Common myeloid progenitor, CD34-positive (primary cell): ENCODE measurements at regions not wholly inside any gene's neighbourhood (a gene's known extent, or its start where the extent isn't known, plus 50 kb on each side); places are given as distances from the start of the nearest gene placed in this dataset.

Experiments
- CTCF ChIA-PET: fragments of 350-600 bp; sonication (Branson Sonifier 250); formaldehyde crosslinking; loops from one replicate; lab custom pipeline; 2021; ENCODE audit warnings: antibody characterized with exemption; lab: Charles Lee
- POLR2A ChIA-PET: fragments of 350-600 bp; sonication (Branson Sonifier 250); formaldehyde crosslinking; loops from one replicate; lab custom pipeline; 2021; ENCODE audit warnings: antibody characterized with exemption; lab: Charles Lee
- DNase-seq, 3 donors: peaks; one replicate each; pipeline versions ENCODE4 v3.0.0 to v3.0.0-alpha.2; 2013
- H3K27ac ChIP-seq, 2 experiments: 1 replicate in 1 of 2; 2 replicates in 1 of 2; pipeline ENCODE4 v1.7.0; 2013; ENCODE audit warnings: inconsistent platforms in 2 of 2, low read length in 2 of 2, mild to moderate bottlenecking in 2 of 2, low read depth in 1 of 2, moderate library complexity in 1 of 2; ENCODE audit not compliant: severe bottlenecking in 2 of 2, insufficient read depth in 1 of 2, poor library complexity in 1 of 2
- H3K27me3 ChIP-seq, 5 experiments: replicated peaks in 2 of 5; 1 replicate in 3 of 5; 2 replicates in 2 of 5; pipeline versions ENCODE4 v1.6.1 to v1.7.0; 2013; ENCODE audit warnings: low read length in 4 of 5, mild to moderate bottlenecking in 2 of 5, moderate library complexity in 2 of 5, inconsistent platforms in 1 of 5; ENCODE audit not compliant: insufficient read depth in 5 of 5, control insufficient read depth in 4 of 5
- H3K36me3 ChIP-seq, 4 experiments: 1 replicate in 2 of 4; 2 replicates in 2 of 4; pipeline versions ENCODE4 v1.6.1 to v1.7.0; 2013; ENCODE audit warnings: low read length in 3 of 4, control low read depth in 1 of 4, mild to moderate bottlenecking in 1 of 4; ENCODE audit not compliant: control insufficient read depth in 4 of 4, insufficient read depth in 4 of 4
- H3K4me1 ChIP-seq, 4 experiments: 1 replicate in 3 of 4; 2 replicates in 1 of 4; pipeline versions ENCODE4 v1.6.1 to v1.7.1; 2013; ENCODE audit warnings: low read length in 3 of 4, mild to moderate bottlenecking in 3 of 4, control low read depth in 1 of 4, inconsistent platforms in 1 of 4, moderate library complexity in 1 of 4; ENCODE audit not compliant: control insufficient read depth in 4 of 4, insufficient read depth in 4 of 4; ENCODE audit errors: control extremely low read depth in 1 of 4
- H3K4me3 ChIP-seq, 7 experiments: 1 replicate in 4 of 7; 2 replicates in 3 of 7; pipeline versions ENCODE4 v1.5.1 to v1.7.0; 2013; ENCODE audit warnings: mild to moderate bottlenecking in 7 of 7, low read length in 6 of 7, moderate library complexity in 6 of 7, inconsistent platforms in 2 of 7, low read depth in 2 of 7, control low read depth in 1 of 7; ENCODE audit not compliant: insufficient read depth in 4 of 7, control insufficient read depth in 1 of 7; ENCODE audit errors: extremely low read depth in 1 of 7
- H3K9me3 ChIP-seq, 5 experiments: 1 replicate in 4 of 5; 2 replicates in 1 of 5; pipeline versions ENCODE4 v1.6.1 to v1.7.1; 2013; ENCODE audit warnings: low read length in 4 of 5, mild to moderate bottlenecking in 2 of 5, inconsistent platforms in 1 of 5, low read depth in 1 of 5, moderate library complexity in 1 of 5; ENCODE audit not compliant: control insufficient read depth in 4 of 5, insufficient read depth in 2 of 5; ENCODE audit errors: control extremely low read depth in 1 of 5
- WGBS: methylation state at CpG from one replicate; pipeline ENCODE4 v1.1.5; 2013; ENCODE audit not compliant: insufficient coverage; 5-methylcytosine and 5-hydroxymethylcytosine counted together

DNA sequence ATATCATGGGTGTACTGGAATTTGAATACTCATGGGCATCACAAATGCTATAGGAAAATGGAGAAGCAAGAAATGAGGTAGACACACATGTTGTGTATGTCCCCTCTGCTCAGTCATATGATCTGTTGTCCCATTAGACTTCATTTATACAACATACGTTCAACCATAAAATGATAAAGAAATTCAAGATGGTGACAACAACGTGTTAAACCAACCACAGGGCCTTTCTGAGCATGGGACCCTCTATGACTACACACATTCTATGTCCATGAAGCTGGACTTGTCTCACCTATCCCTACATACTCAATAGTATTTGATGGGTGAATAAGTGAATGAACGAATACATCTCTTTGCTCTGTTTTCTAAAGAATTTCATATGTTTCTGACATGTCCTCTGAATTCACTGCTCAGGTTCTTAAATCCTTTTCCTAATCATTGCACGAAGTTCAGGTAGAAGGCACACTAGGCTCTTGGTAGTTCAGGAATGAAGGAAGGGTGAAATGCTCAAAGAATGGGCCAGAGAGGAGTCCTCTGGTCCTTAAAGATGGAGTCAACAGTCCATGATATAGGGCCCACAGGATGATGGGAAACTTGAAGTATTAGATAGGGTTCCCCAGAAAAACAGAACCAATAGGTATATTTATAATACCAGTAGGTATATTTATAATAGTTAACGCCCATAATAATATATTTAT is 105.7 kb upstream of the PPM1H start:
- ChIA-PET POLR2A (no interaction called here), CTCF (no interaction called here)
- Histone ChIP-seq H3K4me3 (no peak overlapping the region), H3K9me3 (no peaks in the 10 kb centered on the region), H3K4me1 (no peaks in the 10 kb centered on the region), H3K27me3 (no peaks in the 10 kb centered on the region), H3K27ac (no peak overlapping the region), H3K36me3 (no peaks in the 10 kb centered on the region)
- no peak for DNase-seq
- WGBS: 100% methylated on average over 2 of the region's 5 CpGs

DNA sequence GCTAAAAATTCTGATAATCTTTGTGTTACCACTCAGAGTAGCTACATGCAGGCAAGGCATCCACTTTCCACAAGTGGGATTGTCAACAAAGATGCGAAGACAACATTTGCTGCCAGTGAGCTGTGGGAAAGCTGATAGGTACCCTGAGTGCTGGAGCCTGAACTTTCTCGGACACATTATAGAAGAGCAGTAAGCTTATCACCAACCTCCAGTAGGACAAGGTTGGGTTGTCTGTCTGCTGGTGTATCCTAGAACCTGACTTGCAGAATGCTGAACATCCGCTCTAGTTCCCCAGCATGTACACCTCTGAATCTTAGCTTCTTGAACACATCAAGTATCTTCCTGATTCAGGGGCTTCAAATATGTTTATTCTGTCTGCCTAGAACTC is 103.8 kb upstream of the PPM1H start:
- Histone ChIP-seq H3K27ac (no peak overlapping the region), H3K4me3 (no peak overlapping the region), H3K36me3 (no peaks in the 10 kb centered on the region), H3K4me1 (no peaks in the 10 kb centered on the region), H3K9me3 (peaks cover 0 to 3% (median 0%) of the 10 kb centered on the region in 5 experiments), H3K27me3 (no peaks in the 10 kb centered on the region)
- CTCF ChIA-PET: interaction anchor here (0.6 to 1.0 kb wide), 2 partner anchors 12 to 55 kb away, joined by 3 read pairs; no protein-coding TSS in a partner anchor
- POLR2A ChIA-PET: no interaction called here
- no peak for DNase-seq
- WGBS: 92% methylated on average over 2 of the region's 3 CpGs

DNA sequence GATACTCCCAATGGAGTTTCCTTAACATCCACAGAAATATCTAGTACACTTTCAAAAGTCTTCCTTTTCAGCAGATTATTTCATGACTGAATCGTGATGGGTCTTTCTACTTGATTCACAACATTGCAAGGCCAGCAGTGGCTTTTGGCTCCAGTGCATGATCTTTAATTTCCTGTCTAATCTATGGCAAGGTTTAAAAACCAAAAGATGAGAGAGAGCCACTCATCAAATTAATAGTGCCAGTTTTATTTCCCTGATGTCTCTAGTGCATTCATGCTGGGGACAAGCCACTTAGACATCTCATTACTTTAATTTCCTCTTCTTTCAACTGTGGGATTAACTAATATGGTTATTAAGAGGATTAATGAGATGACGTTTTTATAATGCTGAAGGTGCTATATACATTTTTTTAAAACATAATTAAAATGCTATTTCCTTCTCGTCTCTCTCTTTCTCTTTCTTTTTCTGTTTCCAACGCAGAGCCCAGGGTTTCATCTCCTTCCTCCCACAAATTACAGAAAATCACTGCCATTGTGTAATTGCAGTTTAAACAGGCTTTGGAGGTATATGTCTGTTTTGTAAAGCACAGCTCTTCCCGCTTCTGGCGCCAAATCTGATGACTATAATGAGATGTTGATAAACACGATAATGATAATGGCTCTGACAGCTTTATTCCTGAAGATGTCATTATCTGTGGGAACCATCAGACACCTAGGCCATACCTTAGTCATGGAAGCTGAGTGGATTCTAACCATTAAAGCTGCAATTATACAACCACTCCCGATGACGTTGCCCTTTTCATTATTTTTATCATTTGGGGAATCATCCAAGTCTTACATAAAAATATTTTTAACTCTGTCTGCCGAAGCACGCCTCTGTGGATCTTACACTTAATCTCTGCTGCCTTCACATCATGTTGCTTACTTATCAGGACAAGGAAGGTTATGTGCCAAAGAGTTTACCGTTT is 103.1 kb upstream of the PPM1H start:
- ChIA-PET POLR2A (no interaction called here), CTCF (interaction anchor here (0.6 to 1.0 kb wide), 2 partner anchors 12 to 54 kb away, joined by 3 read pairs; no protein-coding TSS in a partner anchor)
- no peak overlapping the region for H3K4me3 ChIP-seq
- peaks cover 0 to 5% (median 0%) of the 10 kb centered on the region in 5 experiments for H3K9me3 ChIP-seq
- H3K27ac ChIP-seq: no peak overlapping the region
- no peak for DNase-seq
- H3K4me1 ChIP-seq: no peaks in the 10 kb centered on the region
- no peaks in the 10 kb centered on the region for H3K36me3 ChIP-seq
- WGBS: 96% methylated on average over 7 of the region's 12 CpGs
- H3K27me3 ChIP-seq: no peaks in the 10 kb centered on the region

DNA sequence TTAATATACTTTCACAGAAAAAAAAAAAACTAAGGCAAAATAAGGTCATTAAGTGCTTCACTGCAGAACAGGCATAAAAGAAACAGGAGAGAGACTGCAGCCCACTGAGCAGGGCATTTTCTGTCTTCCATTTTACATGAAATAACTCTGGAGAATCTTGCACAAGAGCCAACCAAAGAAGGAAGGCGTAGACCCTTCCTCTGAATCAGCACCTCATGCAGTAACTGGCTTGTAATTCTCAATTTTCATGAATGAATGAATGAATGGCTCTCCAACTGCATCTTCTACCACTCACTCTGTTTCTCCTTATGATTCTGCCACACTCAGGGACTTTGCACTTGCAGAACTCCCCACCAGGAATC is 102.0 kb upstream of the PPM1H start:
- Histone ChIP-seq H3K4me1 (no peaks in the 10 kb centered on the region), H3K27me3 (no peaks in the 10 kb centered on the region), H3K36me3 (no peaks in the 10 kb centered on the region), H3K27ac (no peak overlapping the region), H3K9me3 (peaks cover 0 to 5% (median 0%) of the 10 kb centered on the region in 5 experiments), H3K4me3 (no peak overlapping the region)
- CTCF ChIA-PET: no interaction called here
- DNase-seq: no peak
- WGBS: 100% methylated on average over 1 of the region's 1 CpG
- POLR2A ChIA-PET: no interaction called here

DNA sequence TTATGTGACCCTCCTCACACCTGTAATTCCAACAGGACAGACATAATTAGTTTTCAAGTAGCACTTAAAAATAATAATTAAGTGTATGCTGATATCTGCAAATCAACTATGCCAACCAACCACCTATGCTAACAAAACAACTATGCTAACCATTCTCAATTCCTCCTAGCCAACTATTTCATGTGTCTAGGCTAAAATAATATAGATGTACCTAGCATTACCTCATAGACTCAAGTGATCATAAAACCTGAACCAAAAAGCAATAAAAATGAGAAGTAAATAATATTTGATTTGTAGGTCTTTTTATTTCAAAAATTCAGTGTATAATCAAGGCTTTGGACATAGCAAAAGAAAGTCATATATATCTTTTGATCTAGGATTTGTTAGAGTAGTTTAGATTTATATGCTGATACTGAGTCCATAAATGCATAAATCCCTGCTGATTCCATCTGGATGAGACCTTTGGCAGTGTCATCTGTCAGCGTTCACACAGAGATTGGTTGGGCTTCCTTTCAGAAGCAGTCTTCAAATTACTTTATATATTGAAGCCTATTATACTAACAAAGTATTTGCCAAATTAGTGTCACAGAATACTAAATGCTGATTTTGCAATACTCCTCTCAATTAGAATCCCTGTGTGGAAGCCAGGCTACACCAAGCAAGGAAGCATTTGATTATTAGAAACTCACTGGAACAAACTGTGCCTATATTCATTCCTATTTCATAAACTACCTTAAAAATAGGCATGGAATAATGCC is 101.4 kb upstream of the PPM1H start:
- WGBS: no CpG with 5 or more reads among the region's 1 CpG
- Histone ChIP-seq H3K9me3 (peaks cover 0 to 5% (median 0%) of the 10 kb centered on the region in 5 experiments), H3K4me3 (no peak overlapping the region), H3K27ac (no peak overlapping the region), H3K36me3 (no peaks in the 10 kb centered on the region), H3K4me1 (no peaks in the 10 kb centered on the region), H3K27me3 (no peaks in the 10 kb centered on the region)
- ChIA-PET CTCF (no interaction called here), POLR2A (no interaction called here)
- no peak for DNase-seq

DNA sequence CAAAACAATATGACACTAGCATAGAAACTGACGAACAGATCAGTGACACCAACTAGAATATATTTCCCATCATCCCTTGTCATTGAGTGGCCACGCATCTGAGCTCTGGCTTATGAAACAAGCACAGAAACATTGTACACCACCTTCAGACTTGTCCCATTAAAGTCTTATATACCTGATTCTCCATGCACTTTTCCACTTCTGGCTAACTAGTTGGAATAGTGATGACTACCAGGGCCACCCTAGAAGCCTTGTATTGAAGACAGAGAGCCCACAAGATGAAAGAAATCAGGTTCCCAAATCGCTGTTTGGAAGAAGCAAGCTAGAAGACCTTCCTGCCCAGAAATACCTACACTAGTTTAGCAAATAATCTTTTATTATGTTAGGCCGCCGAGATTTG is 99.7 kb upstream of the PPM1H start:
- CTCF ChIA-PET: interaction anchor here (1.5 kb wide), 1 partner anchor 13 kb away, joined by 4 read pairs; no protein-coding TSS in a partner anchor
- 92% methylated on average over 2 of the region's 5 CpGs for WGBS

More for the DNA sequence above, 99.7 kb upstream of the PPM1H start:
- H3K4me1 ChIP-seq: no peaks in the 10 kb centered on the region
- H3K4me3 ChIP-seq: no peak overlapping the region
- H3K27ac ChIP-seq: no peak overlapping the region
- H3K36me3 ChIP-seq: no peaks in the 10 kb centered on the region
- H3K9me3 ChIP-seq: peaks cover 0 to 5% (median 0%) of the 10 kb centered on the region in 5 experiments
- no peak for DNase-seq
- POLR2A ChIA-PET: no interaction called here
- no peaks in the 10 kb centered on the region for H3K27me3 ChIP-seq
